Liver (tissue), 8 donors: ENCODE measurements at regions not wholly inside any gene's neighbourhood (a gene's known extent, or its start where the extent isn't known, plus 50 kb on each side); places are given as distances from the start of the nearest gene placed in this dataset.

Experiments
- DNase-seq: peaks from one replicate; pipeline ENCODE4 v3.0.0-alpha.2; 2017; ENCODE audit warnings: low spot score
- H3K27ac ChIP-seq, 2 donors: one replicate each; pipeline ENCODE4 v1.7.0; 2013; ENCODE audit warnings: inconsistent platforms in 2 of 2, low read length in 2 of 2, control low read depth in 1 of 2, low read depth in 1 of 2, mild to moderate bottlenecking in 1 of 2
- H3K27me3 ChIP-seq, 4 donors: one replicate each; pipeline versions ENCODE4 v1.6.1 to v1.7.0; 2013; ENCODE audit warnings: low read length in 3 of 4, inconsistent platforms in 1 of 4, mild to moderate bottlenecking in 1 of 4, moderate library complexity in 1 of 4; ENCODE audit not compliant: control insufficient read depth in 4 of 4, insufficient read depth in 4 of 4
- H3K36me3 ChIP-seq, 4 donors: one replicate each; pipeline versions ENCODE4 v1.6.1 to v1.7.0; 2013; ENCODE audit warnings: low read length in 3 of 4, mild to moderate bottlenecking in 3 of 4, low read depth in 1 of 4, moderate library complexity in 1 of 4; ENCODE audit not compliant: control insufficient read depth in 4 of 4, insufficient read depth in 3 of 4
- H3K4me1 ChIP-seq, 4 donors: one replicate each; pipeline versions ENCODE4 v1.6.1 to v1.7.0; 2013; ENCODE audit warnings: low read length in 3 of 4, mild to moderate bottlenecking in 3 of 4, moderate library complexity in 1 of 4; ENCODE audit not compliant: control insufficient read depth in 4 of 4, insufficient read depth in 4 of 4
- H3K4me3 ChIP-seq, 3 donors: one replicate each; pipeline versions ENCODE4 v1.6.1 to v1.7.0; 2013; ENCODE audit warnings: low read length in 3 of 3, control low read depth in 1 of 3, low read depth in 1 of 3, mild to moderate bottlenecking in 1 of 3
- H3K9ac ChIP-seq, 2 donors: one replicate each; pipeline ENCODE4 v1.7.0; 2013; ENCODE audit warnings: low read length in 2 of 2, mild to moderate bottlenecking in 2 of 2, moderate library complexity in 2 of 2, control low read depth in 1 of 2, low read depth in 1 of 2
- H3K9me3 ChIP-seq, 4 donors: one replicate each; pipeline versions ENCODE4 v1.6.1 to v1.7.0; 2013; ENCODE audit warnings: low read length in 3 of 4; ENCODE audit not compliant: control insufficient read depth in 4 of 4
- EGR1 ChIP-seq, 2 donors: IDR thresholded peaks; 2 replicates each; pipeline ENCODE4 v1.6.1; 2016 to 2018; ENCODE audit warnings: antibody characterized with exemption in 2 of 2, low read depth in 2 of 2
- FOXA1 ChIP-seq: IDR thresholded peaks from 2 replicates; pipeline ENCODE4 v1.6.1; 2016; ENCODE audit warnings: antibody characterized with exemption
- FOXA2 ChIP-seq: IDR thresholded peaks from 2 replicates; pipeline ENCODE4 v1.6.1; 2016; ENCODE audit warnings: antibody characterized with exemption
- GABPA ChIP-seq, 2 donors: IDR thresholded peaks in 1 of 2; conservative IDR thresholded peaks in 1 of 2; 2 replicates each; pipeline ENCODE4 v1.6.1; 2016; ENCODE audit warnings: antibody characterized with exemption in 2 of 2, mild to moderate bottlenecking in 1 of 2, moderate library complexity in 1 of 2
- HNF4G ChIP-seq: IDR thresholded peaks from 2 replicates; pipeline ENCODE4 v1.6.1; 2016; ENCODE audit warnings: antibody characterized with exemption
- JUND ChIP-seq, 2 donors: IDR thresholded peaks; 2 replicates each; pipeline ENCODE4 v1.6.1; 2016; ENCODE audit warnings: antibody characterized with exemption in 2 of 2
- NR2F2 ChIP-seq: IDR thresholded peaks from 2 replicates; pipeline ENCODE4 v1.6.1; 2016; ENCODE audit warnings: antibody characterized with exemption
- RAD21 ChIP-seq, 2 donors: IDR thresholded peaks; 2 replicates each; pipeline ENCODE4 v1.6.1; 2016; ENCODE audit warnings: antibody characterized with exemption in 2 of 2, mild to moderate bottlenecking in 2 of 2
- RXRA ChIP-seq, 2 donors: IDR thresholded peaks; 2 replicates each; pipeline ENCODE4 v1.6.1; 2017 to 2018; ENCODE audit warnings: antibody characterized with exemption in 2 of 2, mild to moderate bottlenecking in 1 of 2
- SP1 ChIP-seq: IDR thresholded peaks from 2 replicates; pipeline ENCODE4 v1.6.1; 2018; ENCODE audit warnings: antibody characterized with exemption, mild to moderate bottlenecking
- TAF1 ChIP-seq: conservative IDR thresholded peaks from 2 replicates; pipeline ENCODE4 v1.6.1; 2016; ENCODE audit warnings: antibody characterized with exemption, mild to moderate bottlenecking
- YY1 ChIP-seq: IDR thresholded peaks from 2 replicates; pipeline ENCODE4 v1.6.1; 2016; ENCODE audit warnings: antibody characterized with exemption, mild to moderate bottlenecking
- WGBS: extraction: QIAGEN DNeasy Blood & Tissue Kit; methylation state at CpG from one replicate; pipeline ENCODE4 v1.1.7; 2013; 5-methylcytosine and 5-hydroxymethylcytosine counted together
- TF ChIP-seq, protein P1 (sequence below): IDR thresholded peaks from 2 replicates; pipeline ENCODE4 v1.6.1; 2016; ENCODE audit warnings: antibody characterized with exemption
- TF ChIP-seq, protein P2 (sequence below): fragments of 150-350 bp; IDR thresholded peaks from 2 replicates; pipeline ENCODE4 v1.5.1; 2017; ENCODE audit warnings: improper control_type of control experiment, low read depth, low read length; ENCODE audit not compliant: missing input control
- TF ChIP-seq, protein P3 (sequence below): IDR thresholded peaks from 2 replicates; pipeline ENCODE4 v1.6.1; 2016; ENCODE audit warnings: antibody characterized with exemption, mild to moderate bottlenecking
- TF ChIP-seq, protein P4 (sequence below): IDR thresholded peaks from 2 replicates; pipeline ENCODE4 v1.6.1; 2016; ENCODE audit warnings: antibody characterized with exemption
- donor health status: healthy.
- donor health status: healthy.
- donor health status: healthy.
- donor health status: healthy.
- donor health status: healthy.

DNA sequence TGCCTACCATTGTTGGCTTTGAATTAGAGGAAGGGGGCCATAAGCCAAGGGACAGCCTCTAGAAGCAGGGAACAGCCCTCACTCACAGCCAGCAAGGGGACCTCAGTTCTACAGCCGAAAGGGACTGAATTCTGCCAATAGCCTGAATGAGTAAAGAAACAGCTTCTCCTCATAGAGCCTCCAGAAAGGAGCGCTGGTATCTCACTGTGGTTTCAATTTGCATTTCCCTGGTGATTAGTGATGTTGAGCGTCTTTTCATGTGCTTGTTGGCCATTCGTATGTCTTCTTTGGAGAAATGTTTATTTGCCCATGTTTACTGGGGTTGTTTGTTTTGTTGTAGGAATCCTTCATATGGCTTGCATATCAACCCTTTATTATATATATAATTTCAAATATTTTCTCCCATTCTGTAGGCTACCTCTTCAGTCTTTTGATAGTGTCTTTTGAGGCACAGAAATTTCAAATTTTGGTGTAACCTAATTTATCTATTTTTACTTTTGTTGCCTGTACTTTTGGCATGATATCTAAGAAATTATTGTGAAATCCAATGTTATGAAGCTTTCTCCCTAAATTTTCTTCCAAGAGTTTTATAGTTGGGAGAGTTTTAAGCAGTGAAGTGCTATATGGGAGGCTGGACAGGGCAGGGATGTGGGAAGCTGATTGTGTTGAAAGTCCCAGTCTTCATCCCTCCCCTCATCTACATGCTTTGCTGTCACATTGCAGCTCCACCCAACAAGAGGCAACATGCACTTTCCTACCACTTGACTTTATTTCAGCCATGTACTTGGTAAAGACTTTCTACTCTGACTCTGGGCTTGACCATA, 57.1 kb upstream of the GPCPD1 start:
- WGBS = 71% methylated on average over 4 of the region's 4 CpGs
- no peaks in the 10 kb centered on the region for H3K36me3 ChIP-seq

DNA sequence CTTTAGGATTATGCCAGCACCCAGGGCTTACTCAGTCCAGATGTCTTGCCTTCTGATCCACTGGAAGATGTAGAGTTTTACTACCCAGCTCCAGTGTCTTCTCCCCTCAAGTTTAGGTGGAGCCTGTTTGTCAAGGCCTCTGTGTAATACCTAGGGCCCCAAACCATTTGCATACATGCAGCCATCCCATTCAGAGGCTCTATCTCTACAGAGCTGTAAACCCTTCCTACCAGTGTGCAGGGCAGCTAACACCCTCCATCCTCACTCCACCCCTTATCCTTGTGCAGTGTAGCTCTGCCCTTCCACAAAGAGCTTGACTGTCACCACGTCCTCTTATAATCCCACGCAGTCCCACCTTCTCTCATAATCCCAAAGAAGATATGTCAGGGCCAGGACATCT, 54.6 kb upstream of the GPCPD1 start:
- Histone ChIP-seq H3K4me3 (no peak overlapping the region), H3K36me3 (no peaks in the 10 kb centered on the region), H3K9me3 (no peaks in the 10 kb centered on the region), H3K9ac (no peak overlapping the region), H3K4me1 (no peaks in the 10 kb centered on the region), H3K27ac (no peak overlapping the region), H3K27me3 (no peaks in the 10 kb centered on the region)
- DNase-seq = no peak
- TF ChIP-seq NR2F2 = no peak
- 93% methylated on average over 2 of the region's 2 CpGs for WGBS

More for the DNA sequence above, 57.1 kb upstream of the GPCPD1 start:
- Histone ChIP-seq H3K9ac (no peak overlapping the region), H3K27me3 (no peaks in the 10 kb centered on the region), H3K4me3 (no peak overlapping the region), H3K4me1 (no peaks in the 10 kb centered on the region), H3K9me3 (no peaks in the 10 kb centered on the region), H3K27ac (no peak overlapping the region)
- DNase-seq = no peak
- no peak for TF ChIP-seq YY1
- TF ChIP-seq, protein P1, sequence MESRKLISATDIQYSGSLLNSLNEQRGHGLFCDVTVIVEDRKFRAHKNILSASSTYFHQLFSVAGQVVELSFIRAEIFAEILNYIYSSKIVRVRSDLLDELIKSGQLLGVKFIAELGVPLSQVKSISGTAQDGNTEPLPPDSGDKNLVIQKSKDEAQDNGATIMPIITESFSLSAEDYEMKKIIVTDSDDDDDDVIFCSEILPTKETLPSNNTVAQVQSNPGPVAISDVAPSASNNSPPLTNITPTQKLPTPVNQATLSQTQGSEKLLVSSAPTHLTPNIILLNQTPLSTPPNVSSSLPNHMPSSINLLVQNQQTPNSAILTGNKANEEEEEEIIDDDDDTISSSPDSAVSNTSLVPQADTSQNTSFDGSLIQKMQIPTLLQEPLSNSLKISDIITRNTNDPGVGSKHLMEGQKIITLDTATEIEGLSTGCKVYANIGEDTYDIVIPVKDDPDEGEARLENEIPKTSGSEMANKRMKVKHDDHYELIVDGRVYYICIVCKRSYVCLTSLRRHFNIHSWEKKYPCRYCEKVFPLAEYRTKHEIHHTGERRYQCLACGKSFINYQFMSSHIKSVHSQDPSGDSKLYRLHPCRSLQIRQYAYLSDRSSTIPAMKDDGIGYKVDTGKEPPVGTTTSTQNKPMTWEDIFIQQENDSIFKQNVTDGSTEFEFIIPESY = no peak
- no peak for TF ChIP-seq GABPA (IDR thresholded peaks at IDR 0.05 in 1 of 2, conservative IDR thresholded peaks at IDR 0.05 in 1 of 2)
- no peak for TF ChIP-seq FOXA2

DNA sequence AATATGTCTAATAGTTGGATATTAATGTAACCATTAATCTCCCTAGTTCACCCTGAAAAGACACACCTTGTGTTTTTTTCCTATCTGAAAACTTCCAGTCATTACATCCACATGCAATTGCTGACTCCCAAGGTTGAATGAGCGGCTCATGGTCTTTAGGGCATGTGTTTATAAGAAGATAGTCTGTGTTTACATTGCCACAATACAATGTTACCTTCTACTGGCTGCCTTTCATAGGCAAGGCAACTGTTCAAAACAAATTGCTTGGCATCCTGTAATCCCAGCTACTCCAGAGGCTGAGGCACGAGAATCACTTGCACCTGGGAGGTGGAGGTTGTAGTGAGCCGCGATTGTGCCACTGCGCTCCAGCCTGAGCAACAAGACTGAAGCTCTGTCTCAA, 52.6 kb upstream of the GPCPD1 start:
- Histone ChIP-seq H3K4me1 (no peaks in the 10 kb centered on the region), H3K9ac (no peak overlapping the region), H3K27ac (no peak overlapping the region), H3K9me3 (no peaks in the 10 kb centered on the region), H3K4me3 (no peak overlapping the region), H3K27me3 (no peaks in the 10 kb centered on the region), H3K36me3 (no peaks in the 10 kb centered on the region)
- TF ChIP-seq HNF4G (no peak), NR2F2 (no peak), FOXA1 (no peak), SP1 (no peak), YY1 (no peak), GABPA (IDR thresholded peaks at IDR 0.05 in 1 of 2, conservative IDR thresholded peaks at IDR 0.05 in 1 of 2) (no peak), TAF1 (no peak), JUND (IDR thresholded peaks at IDR 0.05) (no peak), RAD21 (IDR thresholded peaks at IDR 0.05) (no peak), RXRA (IDR thresholded peaks at IDR 0.05) (no peak), EGR1 (IDR thresholded peaks at IDR 0.05; ENCODE audit: low read depth in 2 of 2) (no peak), FOXA2 (no peak)
- TF ChIP-seq, protein P2, sequence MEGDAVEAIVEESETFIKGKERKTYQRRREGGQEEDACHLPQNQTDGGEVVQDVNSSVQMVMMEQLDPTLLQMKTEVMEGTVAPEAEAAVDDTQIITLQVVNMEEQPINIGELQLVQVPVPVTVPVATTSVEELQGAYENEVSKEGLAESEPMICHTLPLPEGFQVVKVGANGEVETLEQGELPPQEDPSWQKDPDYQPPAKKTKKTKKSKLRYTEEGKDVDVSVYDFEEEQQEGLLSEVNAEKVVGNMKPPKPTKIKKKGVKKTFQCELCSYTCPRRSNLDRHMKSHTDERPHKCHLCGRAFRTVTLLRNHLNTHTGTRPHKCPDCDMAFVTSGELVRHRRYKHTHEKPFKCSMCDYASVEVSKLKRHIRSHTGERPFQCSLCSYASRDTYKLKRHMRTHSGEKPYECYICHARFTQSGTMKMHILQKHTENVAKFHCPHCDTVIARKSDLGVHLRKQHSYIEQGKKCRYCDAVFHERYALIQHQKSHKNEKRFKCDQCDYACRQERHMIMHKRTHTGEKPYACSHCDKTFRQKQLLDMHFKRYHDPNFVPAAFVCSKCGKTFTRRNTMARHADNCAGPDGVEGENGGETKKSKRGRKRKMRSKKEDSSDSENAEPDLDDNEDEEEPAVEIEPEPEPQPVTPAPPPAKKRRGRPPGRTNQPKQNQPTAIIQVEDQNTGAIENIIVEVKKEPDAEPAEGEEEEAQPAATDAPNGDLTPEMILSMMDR = no peak
- TF ChIP-seq, protein P3, sequence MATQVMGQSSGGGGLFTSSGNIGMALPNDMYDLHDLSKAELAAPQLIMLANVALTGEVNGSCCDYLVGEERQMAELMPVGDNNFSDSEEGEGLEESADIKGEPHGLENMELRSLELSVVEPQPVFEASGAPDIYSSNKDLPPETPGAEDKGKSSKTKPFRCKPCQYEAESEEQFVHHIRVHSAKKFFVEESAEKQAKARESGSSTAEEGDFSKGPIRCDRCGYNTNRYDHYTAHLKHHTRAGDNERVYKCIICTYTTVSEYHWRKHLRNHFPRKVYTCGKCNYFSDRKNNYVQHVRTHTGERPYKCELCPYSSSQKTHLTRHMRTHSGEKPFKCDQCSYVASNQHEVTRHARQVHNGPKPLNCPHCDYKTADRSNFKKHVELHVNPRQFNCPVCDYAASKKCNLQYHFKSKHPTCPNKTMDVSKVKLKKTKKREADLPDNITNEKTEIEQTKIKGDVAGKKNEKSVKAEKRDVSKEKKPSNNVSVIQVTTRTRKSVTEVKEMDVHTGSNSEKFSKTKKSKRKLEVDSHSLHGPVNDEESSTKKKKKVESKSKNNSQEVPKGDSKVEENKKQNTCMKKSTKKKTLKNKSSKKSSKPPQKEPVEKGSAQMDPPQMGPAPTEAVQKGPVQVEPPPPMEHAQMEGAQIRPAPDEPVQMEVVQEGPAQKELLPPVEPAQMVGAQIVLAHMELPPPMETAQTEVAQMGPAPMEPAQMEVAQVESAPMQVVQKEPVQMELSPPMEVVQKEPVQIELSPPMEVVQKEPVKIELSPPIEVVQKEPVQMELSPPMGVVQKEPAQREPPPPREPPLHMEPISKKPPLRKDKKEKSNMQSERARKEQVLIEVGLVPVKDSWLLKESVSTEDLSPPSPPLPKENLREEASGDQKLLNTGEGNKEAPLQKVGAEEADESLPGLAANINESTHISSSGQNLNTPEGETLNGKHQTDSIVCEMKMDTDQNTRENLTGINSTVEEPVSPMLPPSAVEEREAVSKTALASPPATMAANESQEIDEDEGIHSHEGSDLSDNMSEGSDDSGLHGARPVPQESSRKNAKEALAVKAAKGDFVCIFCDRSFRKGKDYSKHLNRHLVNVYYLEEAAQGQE = no peak
- TF ChIP-seq, protein P4, sequence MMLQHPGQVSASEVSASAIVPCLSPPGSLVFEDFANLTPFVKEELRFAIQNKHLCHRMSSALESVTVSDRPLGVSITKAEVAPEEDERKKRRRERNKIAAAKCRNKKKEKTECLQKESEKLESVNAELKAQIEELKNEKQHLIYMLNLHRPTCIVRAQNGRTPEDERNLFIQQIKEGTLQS = no peak
- TF ChIP-seq, protein P1 = no peak
- DNase-seq = no peak
- WGBS = 76% methylated on average over 5 of the region's 5 CpGs
